ENCODE measurements at regions not wholly inside any gene's neighbourhood (a gene's known extent, or its start where the extent isn't known, plus 50 kb on each side); places are given as distances from the start of the nearest gene placed in this dataset.

DNA sequence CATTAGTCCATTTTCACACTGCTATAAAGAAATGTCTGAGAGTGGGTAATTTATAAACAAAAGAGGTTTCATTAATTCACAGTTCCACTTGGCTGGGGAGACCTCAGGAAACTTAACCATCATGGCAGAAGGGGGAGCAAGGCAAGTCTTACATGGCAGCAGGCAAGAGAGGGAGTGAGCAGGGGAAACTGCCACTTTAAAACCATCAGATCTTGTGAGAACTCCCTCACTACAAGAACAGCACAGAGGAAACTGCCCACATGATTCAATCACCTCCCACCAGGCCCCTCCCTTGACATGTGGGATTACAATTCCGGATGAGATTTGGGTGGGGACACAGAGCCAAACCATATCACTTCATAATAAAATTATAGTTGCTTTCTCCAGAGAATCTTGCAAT lies 365.5 kb upstream of the ID2 start:
- peak; percentile 10 for DNase-seq
- Mint-ChIP-seq H3K4me3 (no peak overlapping the region), H3K36me3 (ENCODE audit: insufficient read depth in 1 of 3, low read depth in 3 of 3) (peaks cover 0 to 2% (median 0%) of the 10 kb centered on the region in 3 experiments; a peak in 2 of 7 replicates), H3K27me3 (ENCODE audit: low read depth) (peaks cover 3% of the 10 kb centered on the region; the same call in 1 of the 2 replicates), H3K9me3 (peaks cover 2 to 3% of the 10 kb centered on the region in 2 experiments; a peak in 2 of 5 replicates), H3K27ac (no peak overlapping the region), H3K4me1 (peaks cover 20 to 30% of the 10 kb centered on the region in 2 experiments)
- Histone ChIP-seq H4K20me1 (ENCODE audit: control insufficient read depth, insufficient read depth, insufficient read length) (no peaks in the 10 kb centered on the region), H2BK120ac (ENCODE audit: low read depth, low read length, poor library complexity, severe bottlenecking) (no peak overlapping the region), H2BK12ac (ENCODE audit: insufficient read length, low read depth, low read length) (no peak overlapping the region), H3K9me3 (ENCODE audit: control insufficient read depth, low read depth, low read length) (no peaks in the 10 kb centered on the region), H3K79me1 (ENCODE audit: insufficient read depth, low read depth, low read length, poor library complexity, severe bottlenecking) (no peaks in the 10 kb centered on the region), H4K8ac (replicated peaks; ENCODE audit: insufficient read length, low read depth, low read length) (no peak overlapping the region), H2BK20ac (ENCODE audit: low read depth, low read length, poor library complexity, severe bottlenecking) (no peak overlapping the region), H3T11ph (ENCODE audit: low read length) (no peak overlapping the region), H3K27ac (ENCODE audit: insufficient read length, low read depth, low read length) (no peak overlapping the region), H3K14ac (ENCODE audit: insufficient read depth, low read length) (no peak overlapping the region), H2AK5ac (ENCODE audit: insufficient read length, low read length) (no peak overlapping the region), H2BK5ac (ENCODE audit: insufficient read length, low read length) (no peak overlapping the region), H3K56ac (ENCODE audit: insufficient read length, low read depth, low read length) (no peak overlapping the region), H3K4me1 (ENCODE audit: insufficient read depth, low read length) (0 out of 2 replicates have a peak, but pooled peaks cover 2% of the 10 kb centered on the region), H3K27me3 (ENCODE audit: insufficient read depth, low read length) (no peaks in the 10 kb centered on the region), H4K5ac (ENCODE audit: insufficient read length, low read depth, low read length) (no peak overlapping the region), H2AFZ (ENCODE audit: low read length) (no peak overlapping the region), H3K23me2 (ENCODE audit: insufficient read length, low read depth, low read length, poor library complexity, severe bottlenecking) (no peaks in the 10 kb centered on the region), H3K79me2 (ENCODE audit: insufficient read depth, low read length) (no peaks in the 10 kb centered on the region), H3K23ac (ENCODE audit: insufficient read length, low read depth, low read length) (no peak overlapping the region), H3K9ac (ENCODE audit: extremely low read depth, insufficient read length, low read length) (no peak overlapping the region), H3K18ac (ENCODE audit: insufficient read length, low read depth, low read length) (no peak overlapping the region), H4K91ac (ENCODE audit: insufficient read length, low read depth, low read length) (no peak overlapping the region), H2BK15ac (ENCODE audit: low read depth, low read length) (no peak overlapping the region), H3K4me2 (ENCODE audit: insufficient read depth, insufficient read length, low read length) (no peak overlapping the region), H3K4ac (ENCODE audit: low read depth, low read length) (no peak overlapping the region)
- no CpG with 5 or more reads among the region's 1 CpG for WGBS (ENCODE audit: extremely low coverage, insufficient read length, low lambda C conversion rate)
- TF ChIP-seq, protein P1, sequence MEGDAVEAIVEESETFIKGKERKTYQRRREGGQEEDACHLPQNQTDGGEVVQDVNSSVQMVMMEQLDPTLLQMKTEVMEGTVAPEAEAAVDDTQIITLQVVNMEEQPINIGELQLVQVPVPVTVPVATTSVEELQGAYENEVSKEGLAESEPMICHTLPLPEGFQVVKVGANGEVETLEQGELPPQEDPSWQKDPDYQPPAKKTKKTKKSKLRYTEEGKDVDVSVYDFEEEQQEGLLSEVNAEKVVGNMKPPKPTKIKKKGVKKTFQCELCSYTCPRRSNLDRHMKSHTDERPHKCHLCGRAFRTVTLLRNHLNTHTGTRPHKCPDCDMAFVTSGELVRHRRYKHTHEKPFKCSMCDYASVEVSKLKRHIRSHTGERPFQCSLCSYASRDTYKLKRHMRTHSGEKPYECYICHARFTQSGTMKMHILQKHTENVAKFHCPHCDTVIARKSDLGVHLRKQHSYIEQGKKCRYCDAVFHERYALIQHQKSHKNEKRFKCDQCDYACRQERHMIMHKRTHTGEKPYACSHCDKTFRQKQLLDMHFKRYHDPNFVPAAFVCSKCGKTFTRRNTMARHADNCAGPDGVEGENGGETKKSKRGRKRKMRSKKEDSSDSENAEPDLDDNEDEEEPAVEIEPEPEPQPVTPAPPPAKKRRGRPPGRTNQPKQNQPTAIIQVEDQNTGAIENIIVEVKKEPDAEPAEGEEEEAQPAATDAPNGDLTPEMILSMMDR (conservative IDR thresholded peaks at IDR 0.05), result no peak

Data from H9 (cell line).